ENCODE measurements at regions not wholly inside any gene's neighbourhood (a gene's known extent, or its start where the extent isn't known, plus 50 kb on each side); places are given as distances from the start of the nearest gene placed in this dataset.
"Not testable (repeated sequence)": the region's sequence is repeated elsewhere in the genome, so short reads cannot be mapped to it uniquely, and the experiment has no call there.

GRCh38 chr9:38175423-38175822 lies 106.4 kb upstream of the SHB start:
- 96 to 98% (median 98%) methylated on average over 3 of the region's 3 CpGs for WGBS, 4 donors
- intact Hi-C loops (cut with DNase I): loop anchor here in 1 of 10 donors (10.0 kb wide), 1 partner anchor 291 kb away; no protein-coding TSS in a partner anchor
- ATAC-seq: no peak

GRCh38 chr9:38172586-38172985 lies 103.6 kb upstream of the SHB start:
- intact Hi-C loops (cut with DNase I): loop anchor here in 1 of 10 donors (10.0 kb wide), 1 partner anchor 288 kb away; no protein-coding TSS in a partner anchor
- no peaks in the 10 kb centered on the region for H3K36me3 ChIP-seq
- no peak for TF ChIP-seq CTCF (IDR thresholded peaks at IDR 0.05)
- TF ChIP-seq POLR2A (IDR thresholded peaks at IDR 0.05): no peak
- H3K4me3 ChIP-seq: no peak overlapping the region
- 31 to 52% (median 35%) methylated on average over 4 of the region's 4 CpGs for WGBS, 4 donors
- peaks cover 0 to 4% (median 0%) of the 10 kb centered on the region in 9 donors for H3K27me3 ChIP-seq
- peaks cover 0 to 13% (median 0%) of the 10 kb centered on the region in 12 donors for H3K4me1 ChIP-seq
- no peak for ATAC-seq
- no peak for DNase-seq
- peaks cover 0 to 23% (median 14%) of the 10 kb centered on the region in 12 donors for H3K9me3 ChIP-seq
- peak overlapping the region in 1 of 12 donors; percentile 3 for H3K27ac ChIP-seq

More at GRCh38 chr9:38175423-38175822, 106.4 kb upstream of the SHB start:
- Histone ChIP-seq H3K36me3 (no peaks in the 10 kb centered on the region), H3K27ac (no peak overlapping the region), H3K9me3 (peaks cover 0 to 14% (median 6%) of the 10 kb centered on the region in 12 donors), H3K4me1 (peaks cover 0 to 13% (median 0%) of the 10 kb centered on the region in 12 donors), H3K27me3 (peaks cover 0 to 4% (median 0%) of the 10 kb centered on the region in 9 donors), H3K4me3 (no peak overlapping the region)
- no peak for TF ChIP-seq POLR2A (IDR thresholded peaks at IDR 0.05)
- TF ChIP-seq CTCF (IDR thresholded peaks at IDR 0.05): no peak
- no peak for DNase-seq

GRCh38 chr9:38171926-38172325 lies 102.9 kb upstream of the SHB start:
- Histone ChIP-seq H3K36me3 (no peaks in the 10 kb centered on the region), H3K4me1 (peaks cover 0 to 13% (median 0%) of the 10 kb centered on the region in 12 donors), H3K9me3 (peaks cover 0 to 23% (median 14%) of the 10 kb centered on the region in 12 donors), H3K4me3 (no peak overlapping the region), H3K27ac (no peak overlapping the region), H3K27me3 (peaks cover 0 to 4% (median 0%) of the 10 kb centered on the region in 9 donors)
- ATAC-seq (no peak), DNase-seq (no peak)
- intact Hi-C loops (cut with DNase I): loop anchor here in 1 of 10 donors (10.0 kb wide), 1 partner anchor 287 kb away; no protein-coding TSS in a partner anchor
- TF ChIP-seq POLR2A (IDR thresholded peaks at IDR 0.05): no peak
- no peak for TF ChIP-seq CTCF (IDR thresholded peaks at IDR 0.05)
- 61 to 74% (median 63%) methylated on average over 3 of the region's 3 CpGs for WGBS, 4 donors

GRCh38 chr9:38171538-38171884 lies 102.5 kb upstream of the SHB start:
- Histone ChIP-seq H3K4me1 (peaks cover 0 to 13% (median 0%) of the 10 kb centered on the region in 12 donors), H3K9me3 (peaks cover 0 to 23% (median 14%) of the 10 kb centered on the region in 12 donors), H3K4me3 (no peak overlapping the region), H3K27me3 (peaks cover 0 to 4% (median 0%) of the 10 kb centered on the region in 9 donors), H3K36me3 (no peaks in the 10 kb centered on the region), H3K27ac (no peak overlapping the region)
- intact Hi-C loops (cut with DNase I): loop anchor here in 1 of 10 donors (10.0 kb wide), 1 partner anchor 287 kb away; no protein-coding TSS in a partner anchor
- ATAC-seq (no peak), DNase-seq (no peak)
- 93 to 95% (median 94%) methylated on average over 5 of the region's 5 CpGs for WGBS, 4 donors
- TF ChIP-seq POLR2A (IDR thresholded peaks at IDR 0.05): no peak
- no peak for TF ChIP-seq CTCF (IDR thresholded peaks at IDR 0.05)

GRCh38 chr9:38170763-38171537 lies 101.9 kb upstream of the SHB start:
- not testable (repeated sequence) for H3K36me3 ChIP-seq, H3K4me3 ChIP-seq, DNase-seq, ATAC-seq, H3K27ac ChIP-seq, H3K27me3 ChIP-seq
- Histone ChIP-seq H3K9me3 (peaks cover 0 to 23% (median 14%) of the 10 kb centered on the region in 12 donors), H3K4me1 (peaks cover 0 to 13% (median 0%) of the 10 kb centered on the region in 12 donors)
- whole genome bisulfite sequencing, 4 donors: 90 to 95% (median 91%) methylated on average over 9 of the region's 9 CpGs
- intact Hi-C loops (cut with DNase I): loop anchor here in 1 of 10 donors (10.0 kb wide), 1 partner anchor 286 kb away; no protein-coding TSS in a partner anchor

- Histone ChIP-seq H3K9me3 (peaks cover 0 to 23% (median 14%) of the 10 kb centered on the region in 12 donors), H3K4me1 (peaks cover 0 to 13% (median 0%) of the 10 kb centered on the region in 12 donors)
- intact Hi-C loops (cut with DNase I): loop anchor here in 1 of 10 donors (10.0 kb wide), 1 partner anchor 285 kb away; no protein-coding TSS in a partner anchor
- H3K27me3 ChIP-seq, H3K4me3 ChIP-seq, H3K27ac ChIP-seq, ATAC-seq, H3K36me3 ChIP-seq, DNase-seq: not testable (repeated sequence)
- WGBS, 4 donors: 92 to 97% (median 94%) methylated on average over 6 of the region's 6 CpGs
Measured at GRCh38 chr9:38170155-38170554, 101.1 kb upstream of the SHB start.
